ENCODE measurements at regions not wholly inside any gene's neighbourhood (a gene's known extent, or its start where the extent isn't known, plus 50 kb on each side); places are given as distances from the start of the nearest gene placed in this dataset.

DNA sequence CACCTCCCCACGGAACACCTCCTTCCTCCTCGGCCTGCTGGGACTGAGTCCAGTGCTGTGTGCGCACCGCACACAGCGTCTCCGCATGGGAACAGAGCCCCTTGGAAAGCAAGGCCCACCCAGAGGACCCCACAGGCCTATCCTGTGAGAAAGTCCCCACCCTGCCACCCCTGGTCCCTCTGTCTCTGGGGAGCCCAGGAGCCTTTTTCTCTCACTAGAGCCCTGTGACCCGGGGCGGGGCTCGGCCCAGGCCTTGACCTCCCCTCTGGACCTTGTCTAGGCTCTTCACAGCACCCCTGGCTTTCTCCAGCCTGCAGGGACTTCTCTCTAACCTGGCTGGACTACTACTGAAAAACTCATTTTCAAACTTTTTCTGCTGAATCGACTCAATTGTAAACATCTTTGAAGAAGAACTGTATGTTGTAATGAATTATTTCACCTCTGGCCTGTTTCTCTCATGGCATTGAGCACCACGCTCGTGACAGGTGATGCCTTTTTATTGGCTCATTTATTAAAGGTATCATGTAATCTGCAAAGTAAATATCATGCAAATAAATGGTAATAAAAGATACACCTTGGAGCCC is 89.2 kb downstream of the IRX1 start:
- TF ChIP-seq, protein P1, sequence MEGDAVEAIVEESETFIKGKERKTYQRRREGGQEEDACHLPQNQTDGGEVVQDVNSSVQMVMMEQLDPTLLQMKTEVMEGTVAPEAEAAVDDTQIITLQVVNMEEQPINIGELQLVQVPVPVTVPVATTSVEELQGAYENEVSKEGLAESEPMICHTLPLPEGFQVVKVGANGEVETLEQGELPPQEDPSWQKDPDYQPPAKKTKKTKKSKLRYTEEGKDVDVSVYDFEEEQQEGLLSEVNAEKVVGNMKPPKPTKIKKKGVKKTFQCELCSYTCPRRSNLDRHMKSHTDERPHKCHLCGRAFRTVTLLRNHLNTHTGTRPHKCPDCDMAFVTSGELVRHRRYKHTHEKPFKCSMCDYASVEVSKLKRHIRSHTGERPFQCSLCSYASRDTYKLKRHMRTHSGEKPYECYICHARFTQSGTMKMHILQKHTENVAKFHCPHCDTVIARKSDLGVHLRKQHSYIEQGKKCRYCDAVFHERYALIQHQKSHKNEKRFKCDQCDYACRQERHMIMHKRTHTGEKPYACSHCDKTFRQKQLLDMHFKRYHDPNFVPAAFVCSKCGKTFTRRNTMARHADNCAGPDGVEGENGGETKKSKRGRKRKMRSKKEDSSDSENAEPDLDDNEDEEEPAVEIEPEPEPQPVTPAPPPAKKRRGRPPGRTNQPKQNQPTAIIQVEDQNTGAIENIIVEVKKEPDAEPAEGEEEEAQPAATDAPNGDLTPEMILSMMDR (IDR thresholded peaks at IDR 0.05; ENCODE audit: insufficient read depth, low read depth, low read length), result no peak
- TF ChIP-seq EZH2 (IDR thresholded peaks at IDR 0.05; ENCODE audit: insufficient read depth, low read length), result no peak
